ENCODE measurements at regions not wholly inside any gene's neighbourhood (a gene's known extent, or its start where the extent isn't known, plus 50 kb on each side); places are given as distances from the start of the nearest gene placed in this dataset.
"Not testable (repeated sequence)": the region's sequence is repeated elsewhere in the genome, so short reads cannot be mapped to it uniquely, and the experiment has no call there.

- H3K79me2 ChIP-seq (ENCODE audit: control insufficient read depth, insufficient read depth, low read length); BruUV-seq (replicated peaks); in situ Hi-C loops (cut with MboI); ATAC-seq; POLR2A ChIA-PET; H3K9me3 ChIP-seq (replicated peaks; ENCODE audit: control insufficient read depth, insufficient read depth, low read depth, low read length); intact Hi-C loops (cut with micrococcal nuclease); H3K36me3 ChIP-seq (ENCODE audit: control insufficient read depth, insufficient read depth, low read length); H3K4me1 ChIP-seq (replicated peaks in 1 of 2; ENCODE audit: control insufficient read depth in 2 of 2, insufficient read depth in 2 of 2, low read length in 2 of 2); DNase-seq (ENCODE audit: extremely low read depth in 1 of 4, low spot score in 3 of 4); CTCF ChIA-PET (ENCODE audit: low intra/inter-chr PET ratio); FAIRE-seq; H2AFZ ChIP-seq (ENCODE audit: low read depth, low read length); H3K9ac ChIP-seq (ENCODE audit: insufficient read depth in 1 of 2, low read depth in 2 of 2, low read length in 2 of 2); H4K20me1 ChIP-seq (replicated peaks; ENCODE audit: control insufficient read depth, insufficient read depth, low read length); H3K27me3 ChIP-seq (ENCODE audit: control insufficient read depth in 2 of 2, insufficient read depth in 2 of 2, low read length in 2 of 2); H3K4me2 ChIP-seq (ENCODE audit: insufficient read depth, low read length); H3K9me1 ChIP-seq (ENCODE audit: control insufficient read depth, insufficient read depth, low read length); H3K4me3 ChIP-seq; H3K27ac ChIP-seq (ENCODE audit: extremely low read depth, low read depth, low read length): not testable (repeated sequence)
- WGBS (ENCODE audit: insufficient coverage, low coverage, missing lambda C conversion rate) = 10% methylated on average over 2 of the region's 2 CpGs
These were observed 96.2 kb downstream of the CDRT15L2 start for GRCh38 chr17:20675707-20676106.

GRCh38 chr17:20676656-20677055 lies 97.1 kb downstream of the CDRT15L2 start:
- H3K9me3 ChIP-seq (replicated peaks; ENCODE audit: control insufficient read depth, insufficient read depth, low read depth, low read length); BruUV-seq (replicated peaks); H4K20me1 ChIP-seq (replicated peaks; ENCODE audit: control insufficient read depth, insufficient read depth, low read length); intact Hi-C loops (cut with micrococcal nuclease); H3K79me2 ChIP-seq (ENCODE audit: control insufficient read depth, insufficient read depth, low read length); DNase-seq (ENCODE audit: extremely low read depth in 1 of 4, low spot score in 3 of 4); H3K4me2 ChIP-seq (ENCODE audit: insufficient read depth, low read length); FAIRE-seq; H3K9ac ChIP-seq (ENCODE audit: insufficient read depth in 1 of 2, low read depth in 2 of 2, low read length in 2 of 2); ATAC-seq; H3K27me3 ChIP-seq (ENCODE audit: control insufficient read depth in 2 of 2, insufficient read depth in 2 of 2, low read length in 2 of 2); CTCF ChIA-PET (ENCODE audit: low intra/inter-chr PET ratio); H3K36me3 ChIP-seq (ENCODE audit: control insufficient read depth, insufficient read depth, low read length); in situ Hi-C loops (cut with MboI); H2AFZ ChIP-seq (ENCODE audit: low read depth, low read length); H3K9me1 ChIP-seq (ENCODE audit: control insufficient read depth, insufficient read depth, low read length); H3K4me1 ChIP-seq (replicated peaks in 1 of 2; ENCODE audit: control insufficient read depth in 2 of 2, insufficient read depth in 2 of 2, low read length in 2 of 2); POLR2A ChIA-PET; H3K4me3 ChIP-seq; H3K27ac ChIP-seq (ENCODE audit: extremely low read depth, low read depth, low read length): not testable (repeated sequence)
- 0% methylated on average over 1 of the region's 1 CpG for WGBS (ENCODE audit: insufficient coverage, low coverage, missing lambda C conversion rate)

- H3K9ac ChIP-seq (ENCODE audit: insufficient read depth in 1 of 2, low read depth in 2 of 2, low read length in 2 of 2); H2AFZ ChIP-seq (ENCODE audit: low read depth, low read length); BruUV-seq (replicated peaks); H3K36me3 ChIP-seq (ENCODE audit: control insufficient read depth, insufficient read depth, low read length); H3K4me1 ChIP-seq (replicated peaks in 1 of 2; ENCODE audit: control insufficient read depth in 2 of 2, insufficient read depth in 2 of 2, low read length in 2 of 2); FAIRE-seq; H3K4me2 ChIP-seq (ENCODE audit: insufficient read depth, low read length); DNase-seq (ENCODE audit: extremely low read depth in 1 of 4, low spot score in 3 of 4); H3K9me1 ChIP-seq (ENCODE audit: control insufficient read depth, insufficient read depth, low read length); H3K79me2 ChIP-seq (ENCODE audit: control insufficient read depth, insufficient read depth, low read length); intact Hi-C loops (cut with micrococcal nuclease); ATAC-seq; POLR2A ChIA-PET; H3K9me3 ChIP-seq (replicated peaks; ENCODE audit: control insufficient read depth, insufficient read depth, low read depth, low read length); H3K4me3 ChIP-seq; H3K27ac ChIP-seq (ENCODE audit: extremely low read depth, low read depth, low read length); H4K20me1 ChIP-seq (replicated peaks; ENCODE audit: control insufficient read depth, insufficient read depth, low read length); H3K27me3 ChIP-seq (ENCODE audit: control insufficient read depth in 2 of 2, insufficient read depth in 2 of 2, low read length in 2 of 2); CTCF ChIA-PET (ENCODE audit: low intra/inter-chr PET ratio); in situ Hi-C loops (cut with MboI): not testable (repeated sequence)
- WGBS (ENCODE audit: insufficient coverage, low coverage, missing lambda C conversion rate) = 14% methylated on average over 5 of the region's 8 CpGs
These were observed 97.9 kb downstream of the CDRT15L2 start for GRCh38 chr17:20677469-20677868.

- ATAC-seq; H3K36me3 ChIP-seq (ENCODE audit: control insufficient read depth, insufficient read depth, low read length); H3K79me2 ChIP-seq (ENCODE audit: control insufficient read depth, insufficient read depth, low read length); in situ Hi-C loops (cut with MboI); CTCF ChIA-PET (ENCODE audit: low intra/inter-chr PET ratio); BruUV-seq (replicated peaks); H3K9me3 ChIP-seq (replicated peaks; ENCODE audit: control insufficient read depth, insufficient read depth, low read depth, low read length); H2AFZ ChIP-seq (ENCODE audit: low read depth, low read length); H3K27me3 ChIP-seq (ENCODE audit: control insufficient read depth in 2 of 2, insufficient read depth in 2 of 2, low read length in 2 of 2); H3K4me1 ChIP-seq (replicated peaks in 1 of 2; ENCODE audit: control insufficient read depth in 2 of 2, insufficient read depth in 2 of 2, low read length in 2 of 2); DNase-seq (ENCODE audit: extremely low read depth in 1 of 4, low spot score in 3 of 4); H3K4me2 ChIP-seq (ENCODE audit: insufficient read depth, low read length); H3K9ac ChIP-seq (ENCODE audit: insufficient read depth in 1 of 2, low read depth in 2 of 2, low read length in 2 of 2); intact Hi-C loops (cut with micrococcal nuclease); H3K4me3 ChIP-seq; H4K20me1 ChIP-seq (replicated peaks; ENCODE audit: control insufficient read depth, insufficient read depth, low read length); H3K9me1 ChIP-seq (ENCODE audit: control insufficient read depth, insufficient read depth, low read length); H3K27ac ChIP-seq (ENCODE audit: extremely low read depth, low read depth, low read length); FAIRE-seq; POLR2A ChIA-PET: not testable (repeated sequence)
- 2% methylated on average over 4 of the region's 5 CpGs for WGBS (ENCODE audit: insufficient coverage, low coverage, missing lambda C conversion rate)
These were observed 98.9 kb downstream of the CDRT15L2 start for GRCh38 chr17:20678424-20678823.
